Astrocyte of the spinal cord (primary cell): ENCODE measurements at regions not wholly inside any gene's neighbourhood (a gene's known extent, or its start where the extent isn't known, plus 50 kb on each side); places are given as distances from the start of the nearest gene placed in this dataset.
"Not testable (repeated sequence)": the region's sequence is repeated elsewhere in the genome, so short reads cannot be mapped to it uniquely, and the experiment has no call there.

ENCODE experiments used
- DNase-seq: peaks from one replicate; pipeline ENCODE4 v3.0.0; 2011; ENCODE audit warnings: low read depth, low spot score
- H3K4me3 ChIP-seq: 2 replicates; pipeline ENCODE4 v1.5.1; 2011; ENCODE audit warnings: low read depth, mild to moderate bottlenecking, low read length, moderate library complexity
- CTCF ChIP-seq: IDR thresholded peaks from 2 replicates; pipeline ENCODE4 v1.5.1; 2012; ENCODE audit warnings: low read depth, mild to moderate bottlenecking, low read length, inconsistent platforms
- in situ Hi-C: cut with HindIII; loops from 2 replicates; pipeline ENCODE4 v1.10.0; 2017; ENCODE audit warnings: low sequenced_read_pairs

GRCh38 chr21:27787046-27787445, 820.2 kb upstream of the ADAMTS5 start:
- no peak for TF ChIP-seq CTCF
- H3K4me3 ChIP-seq = no peak overlapping the region
- no peak for DNase-seq
- in situ Hi-C loops = no loop called here

DNA sequence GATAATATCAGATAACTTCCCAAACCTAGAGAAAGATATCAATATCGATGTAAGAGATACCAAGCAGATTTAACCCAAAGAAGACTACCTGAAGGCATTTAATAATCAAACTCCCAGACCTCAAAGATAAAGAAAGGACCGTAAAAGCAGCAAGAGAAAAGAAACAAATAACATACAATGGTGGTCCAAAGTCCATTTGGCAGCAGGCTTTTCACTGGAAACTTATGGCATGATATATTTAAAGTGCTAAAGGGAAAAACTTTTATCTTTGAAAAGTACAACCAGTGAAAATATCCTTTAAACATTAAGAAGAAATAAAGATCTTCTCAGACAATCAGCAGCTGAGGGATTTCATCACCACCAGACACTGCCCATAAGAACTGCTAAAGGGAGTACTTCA, 812.7 kb upstream of the ADAMTS5 start:
- DNase-seq = no peak
- in situ Hi-C loops = no loop called here
- H3K4me3 ChIP-seq = no peak overlapping the region
- TF ChIP-seq CTCF = no peak

DNA sequence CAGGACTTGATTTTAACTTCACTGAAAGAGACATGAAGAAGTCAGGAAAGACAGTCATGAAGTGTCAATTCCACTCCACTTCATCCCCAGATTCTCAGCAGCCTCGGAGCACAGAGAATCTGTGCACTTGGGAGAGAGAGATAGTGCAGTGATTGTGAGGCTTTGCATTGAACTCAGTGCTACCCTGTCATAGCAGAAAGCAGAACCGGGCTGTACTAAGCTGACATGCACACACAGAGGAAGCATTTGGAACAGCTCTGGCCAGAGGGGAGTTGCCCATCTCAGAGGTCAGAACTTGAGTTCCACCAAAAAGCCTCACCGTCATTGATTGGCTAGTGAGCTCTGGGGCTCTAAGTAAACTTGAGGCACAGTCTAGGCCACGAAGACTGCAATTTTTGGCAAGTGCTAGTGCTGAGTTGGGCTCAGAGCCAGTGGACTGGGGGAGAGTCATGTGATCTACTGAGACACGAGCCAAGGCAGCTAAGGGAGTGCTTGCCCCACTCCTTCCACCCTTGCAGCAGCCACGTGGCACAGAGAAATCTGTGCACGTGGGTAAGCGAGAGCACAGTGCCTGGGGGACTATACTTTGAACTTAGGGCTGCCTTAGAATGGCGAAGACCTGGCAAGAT, 810.2 kb upstream of the ADAMTS5 start:
- no peak for TF ChIP-seq CTCF
- no peak overlapping the region for H3K4me3 ChIP-seq
- DNase-seq = no peak
- in situ Hi-C loops = no loop called here

DNA sequence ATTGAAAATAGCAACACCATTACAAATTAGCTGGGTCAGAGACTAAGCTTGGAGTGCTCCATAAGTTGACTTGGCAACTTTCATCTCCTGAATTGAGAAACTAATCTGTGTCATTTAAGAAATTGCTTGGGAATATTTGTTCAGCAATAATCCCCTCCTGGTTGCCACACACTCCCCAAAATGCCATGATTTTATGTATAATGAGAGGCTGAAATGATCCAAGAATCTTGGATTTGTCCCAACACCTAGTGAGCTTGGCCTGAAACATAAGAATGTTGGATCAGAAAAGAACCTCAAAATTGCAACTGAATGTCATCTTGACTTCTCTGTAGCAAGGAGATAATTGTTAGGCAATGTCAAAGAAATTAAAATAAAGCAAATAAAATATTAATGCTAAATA, 805.9 kb upstream of the ADAMTS5 start:
- no peak overlapping the region for H3K4me3 ChIP-seq
- no peak for DNase-seq
- in situ Hi-C loops = no loop called here
- TF ChIP-seq CTCF = no peak

DNA sequence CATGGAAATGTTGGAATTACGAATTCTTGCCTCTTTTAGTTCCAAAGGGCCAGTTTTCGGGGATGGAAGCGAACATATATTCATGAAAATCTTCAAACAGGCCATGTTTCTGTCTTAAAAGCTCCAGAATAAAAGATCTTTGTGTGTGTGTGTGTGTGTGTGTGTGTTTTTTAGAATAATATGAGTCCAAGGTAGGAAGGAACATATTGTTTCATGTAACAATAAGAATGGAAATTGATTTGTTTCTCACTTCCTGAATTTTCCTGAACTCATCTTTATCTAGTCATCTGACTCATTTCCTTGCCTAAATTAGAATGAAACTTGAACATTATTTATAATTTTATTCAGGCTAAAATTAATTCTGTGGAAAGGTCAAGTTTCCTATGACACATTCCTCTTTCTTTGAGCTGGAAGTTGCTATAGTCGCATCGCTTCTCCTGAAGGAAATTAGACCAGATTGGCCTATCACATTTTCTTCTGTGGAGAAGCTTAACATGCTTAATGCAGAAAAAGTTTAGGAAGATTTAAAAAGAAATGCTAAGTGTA, 805.1 kb upstream of the ADAMTS5 start:
- H3K4me3 ChIP-seq = no peak overlapping the region
- no peak for TF ChIP-seq CTCF
- no peak for DNase-seq
- in situ Hi-C loops = no loop called here

DNA sequence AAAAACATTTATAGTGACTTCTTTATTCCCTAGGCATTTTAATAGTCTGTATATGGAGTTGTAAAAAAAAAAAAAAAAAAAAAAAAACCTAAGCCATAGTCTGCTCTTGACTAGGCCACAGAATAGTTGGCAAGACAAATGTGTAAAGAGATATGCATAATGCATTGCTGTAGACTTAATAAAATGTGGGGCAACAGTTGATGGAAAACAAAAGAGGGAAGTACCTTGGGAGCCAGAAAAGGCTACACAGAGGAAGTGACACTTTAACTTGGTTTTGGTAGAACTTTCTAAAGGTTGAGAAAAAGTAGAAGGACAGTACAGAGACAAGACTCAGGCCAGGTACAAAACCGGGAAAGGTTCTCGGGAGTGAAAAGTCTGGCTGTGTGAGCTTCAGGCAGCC, 802.9 kb upstream of the ADAMTS5 start:
- in situ Hi-C loops = no loop called here
- H3K4me3 ChIP-seq = no peak overlapping the region
- no peak for TF ChIP-seq CTCF
- no peak for DNase-seq

DNA sequence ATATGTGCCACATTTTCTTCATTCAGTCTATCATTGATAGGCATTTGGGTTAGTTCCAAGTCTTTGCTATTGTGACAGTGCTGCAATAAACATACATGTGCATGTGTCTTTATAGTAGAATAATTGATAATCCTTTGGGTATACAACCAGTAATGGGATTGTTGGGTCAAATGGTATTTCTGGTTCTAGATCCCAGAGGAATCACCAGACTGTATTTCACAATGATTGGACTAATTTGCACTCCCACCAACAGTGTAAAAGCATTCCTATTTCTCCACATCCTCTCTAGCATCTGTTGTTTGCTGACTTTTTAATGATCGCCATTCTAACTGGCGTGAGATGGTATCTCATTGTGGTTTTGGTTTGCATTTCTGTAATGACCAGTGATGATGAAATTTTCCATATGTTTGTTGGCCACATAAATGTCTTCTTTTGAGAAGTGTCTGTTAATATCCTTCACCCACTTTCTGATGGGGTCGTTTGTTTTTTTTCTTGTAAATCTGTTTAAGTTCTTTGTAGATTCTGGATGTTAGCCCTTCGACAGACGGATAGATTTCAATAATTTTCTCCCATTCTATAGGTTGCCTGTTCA, 801.3 kb upstream of the ADAMTS5 start:
- DNase-seq, in situ Hi-C loops, H3K4me3 ChIP-seq: not testable (repeated sequence)
